GM10248 (cell line): ENCODE measurements at regions not wholly inside any gene's neighbourhood (a gene's known extent, or its start where the extent isn't known, plus 50 kb on each side); places are given as distances from the start of the nearest gene placed in this dataset.

Experiments used
- CTCF ChIA-PET: fragments of 300-600 bp; sonication (Branson Sonifier 250); formaldehyde crosslinking; extraction: SDS; loops from one replicate; lab custom pipeline; 2021; ENCODE audit warnings: antibody characterized with exemption; lab: Yijun Ruan, JAX
- POLR2A ChIA-PET: fragments of 350-650 bp; sonication (Branson Sonifier 250); formaldehyde crosslinking; extraction: SDS; loops from one replicate; lab custom pipeline; 2020; ENCODE audit warnings: antibody characterized with exemption; lab: Yijun Ruan, JAX
- DNase-seq: peaks from one replicate; pipeline ENCODE4 v3.0.0; 2012; ENCODE audit errors: extremely low spot score
- CTCF ChIP-seq: IDR thresholded peaks from 2 replicates; pipeline ENCODE4 v1.5.1; 2012; ENCODE audit warnings: mild to moderate bottlenecking, low read depth; ENCODE audit errors: extremely low read depth, missing control alignments, control extremely low read depth

- no peak for TF ChIP-seq CTCF
- POLR2A ChIA-PET, result no interaction called here
- CTCF ChIA-PET, result interaction anchor here (0.7 to 1.2 kb wide), 2 partner anchors 14 to 19 kb away, joined by 3 to 4 read pairs; no protein-coding TSS in a partner anchor
- no peak for DNase-seq
Measured at GRCh38 chr2:159855143-159855542, 57.1 kb upstream of the CD302 start.

GRCh38 chr2:159854481-159854880 lies 56.5 kb upstream of the CD302 start:
- ChIA-PET POLR2A (no interaction called here), CTCF (interaction anchor here (0.7 to 1.2 kb wide), 2 partner anchors 15 to 18 kb away, joined by 3 to 4 read pairs; no protein-coding TSS in a partner anchor)
- no peak for DNase-seq
- no peak for TF ChIP-seq CTCF

GRCh38 chr2:159853101-159853500 lies 55.1 kb upstream of the CD302 start:
- POLR2A ChIA-PET, result no interaction called here
- CTCF ChIA-PET, result interaction anchor here (0.7 to 2.0 kb wide), 4 partner anchors 9 to 17 kb away, joined by 3 to 5 read pairs (median 4); no protein-coding TSS in a partner anchor
- no peak for TF ChIP-seq CTCF
- no peak for DNase-seq

GRCh38 chr2:159851941-159852340 lies 53.9 kb upstream of the CD302 start:
- no peak for TF ChIP-seq CTCF
- ChIA-PET CTCF (interaction anchor here (1.2 to 2.0 kb wide), 2 partner anchors 13 to 16 kb away, joined by 4 to 5 read pairs; no protein-coding TSS in a partner anchor), POLR2A (no interaction called here)
- DNase-seq, result no peak

GRCh38 chr2:159850789-159851188 lies 52.8 kb upstream of the CD302 start:
- POLR2A ChIA-PET, result interaction anchor here (0.6 kb wide), 1 partner anchor 20 kb away, joined by 3 read pairs; no protein-coding TSS in a partner anchor
- no peak for TF ChIP-seq CTCF
- DNase-seq, result no peak
- CTCF ChIA-PET, result no interaction called here

GRCh38 chr2:159849160-159849813 lies 51.3 kb upstream of the CD302 start:
- no peak for TF ChIP-seq CTCF
- DNase-seq, result no peak
- ChIA-PET POLR2A (no interaction called here), CTCF (no interaction called here)
